ENCODE measurements at regions not wholly inside any gene's neighbourhood (a gene's known extent, or its start where the extent isn't known, plus 50 kb on each side); places are given as distances from the start of the nearest gene placed in this dataset.

- TF ChIP-seq POLR2A (IDR thresholded peaks at IDR 0.05) (no peak), CTCF (IDR thresholded peaks at IDR 0.05) (no peak)
These were observed 366.8 kb downstream of the FAM170A start for GRCh38 chr5:119996128-119996527.
